M059J (cell line): ENCODE measurements at regions not wholly inside any gene's neighbourhood (a gene's known extent, or its start where the extent isn't known, plus 50 kb on each side); places are given as distances from the start of the nearest gene placed in this dataset.
"Not testable (repeated sequence)": the region's sequence is repeated elsewhere in the genome, so short reads cannot be mapped to it uniquely, and the experiment has no call there.

ENCODE experiments used
- DNase-seq: peaks from one replicate; pipeline ENCODE4 v3.0.0-alpha.2; 2012; ENCODE audit warnings: low read depth

- DNase-seq: no peak
Observed at GRCh38 chr2:65914244-65914786, 481.9 kb upstream of the SPRED2 start.

DNA sequence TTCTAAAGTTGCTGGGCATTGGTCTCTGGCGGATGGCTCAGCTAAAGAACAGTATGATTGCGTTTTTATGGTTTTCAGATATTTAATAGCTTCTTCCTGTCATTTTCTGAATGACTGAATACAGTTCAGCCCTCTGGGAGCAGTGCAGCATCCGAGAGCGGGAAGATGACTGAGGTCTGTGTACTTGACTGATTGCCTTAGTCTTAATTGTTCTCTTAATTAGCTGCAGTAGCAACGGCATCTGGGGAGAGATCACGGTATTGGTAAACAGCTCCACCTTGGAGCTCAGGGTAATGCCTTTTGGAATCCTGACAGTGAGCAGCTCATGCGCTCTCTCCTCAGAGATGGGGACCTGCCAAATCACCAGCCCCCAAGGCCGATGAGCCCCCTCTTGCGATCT is 481.4 kb upstream of the SPRED2 start:
- DNase-seq: no peak

- no peak for DNase-seq
Observed at GRCh38 chr2:65901756-65902155, 469.4 kb upstream of the SPRED2 start.

- no peak for DNase-seq
Observed at GRCh38 chr2:65896446-65896845, 464.0 kb upstream of the SPRED2 start.

- not testable (repeated sequence) for DNase-seq
Observed at GRCh38 chr2:65890131-65890530, 457.7 kb upstream of the SPRED2 start.

- DNase-seq: no peak
Observed at GRCh38 chr2:65885266-65885665, 452.9 kb upstream of the SPRED2 start.

DNA sequence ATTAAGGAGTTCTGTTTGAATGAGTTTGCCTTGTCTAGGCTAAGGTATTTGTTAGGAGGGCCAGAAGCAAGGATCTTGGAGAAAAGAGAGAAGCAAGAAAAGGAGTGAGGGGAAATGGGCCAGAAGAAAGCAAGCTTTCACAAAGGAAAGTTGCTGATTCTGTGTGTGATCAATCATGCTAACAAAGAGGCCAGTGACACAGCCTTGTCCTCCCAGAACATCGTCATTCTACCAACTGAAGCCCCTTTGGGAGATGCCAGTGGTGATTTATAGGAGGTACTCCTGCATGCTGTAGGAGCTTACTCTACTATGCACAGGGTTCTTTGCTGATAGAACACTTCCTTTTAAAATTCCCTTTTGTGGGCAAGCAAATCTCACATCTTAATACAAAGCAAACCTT is 449.2 kb upstream of the SPRED2 start:
- no peak for DNase-seq

- DNase-seq: peak; percentile 1
Observed at GRCh38 chr2:65880436-65880835, 448.0 kb upstream of the SPRED2 start.

GRCh38 chr2:65878011-65878340 is 445.6 kb upstream of the SPRED2 start:
- no peak for DNase-seq

DNA sequence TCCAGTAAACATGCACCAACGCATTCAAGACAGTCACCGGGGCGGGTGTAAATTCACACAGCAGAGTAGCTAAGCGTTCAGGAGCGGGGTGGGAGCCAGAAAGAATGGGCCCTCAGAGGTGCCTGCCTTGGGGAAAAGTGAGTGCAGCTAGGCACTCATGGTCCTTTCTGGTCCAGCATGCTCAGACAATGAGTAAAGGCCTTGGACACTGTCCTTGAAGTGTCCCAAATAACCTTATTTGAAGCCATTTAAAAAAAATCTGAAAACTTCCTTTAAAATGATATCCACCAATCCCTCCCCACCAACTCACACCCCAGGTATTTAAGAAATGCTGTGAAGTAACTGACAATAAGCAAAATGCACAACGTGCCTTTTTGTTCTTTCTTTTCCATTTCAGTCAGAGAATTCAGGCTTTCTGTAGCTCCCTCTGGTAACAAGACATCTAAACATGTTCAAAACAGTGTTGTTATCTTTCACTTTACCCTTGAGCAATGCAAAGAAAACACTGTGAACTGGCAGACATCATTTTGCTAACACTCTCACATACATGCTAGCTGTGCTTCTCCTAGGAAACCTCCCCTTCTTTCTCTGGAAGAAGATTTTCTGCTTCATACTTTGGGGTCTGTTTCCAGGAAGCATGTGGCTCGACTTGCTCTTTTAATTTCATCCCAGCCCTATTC is 445.1 kb upstream of the SPRED2 start:
- no peak for DNase-seq

GRCh38 chr2:65876114-65876513 is 443.7 kb upstream of the SPRED2 start:
- no peak for DNase-seq

DNA sequence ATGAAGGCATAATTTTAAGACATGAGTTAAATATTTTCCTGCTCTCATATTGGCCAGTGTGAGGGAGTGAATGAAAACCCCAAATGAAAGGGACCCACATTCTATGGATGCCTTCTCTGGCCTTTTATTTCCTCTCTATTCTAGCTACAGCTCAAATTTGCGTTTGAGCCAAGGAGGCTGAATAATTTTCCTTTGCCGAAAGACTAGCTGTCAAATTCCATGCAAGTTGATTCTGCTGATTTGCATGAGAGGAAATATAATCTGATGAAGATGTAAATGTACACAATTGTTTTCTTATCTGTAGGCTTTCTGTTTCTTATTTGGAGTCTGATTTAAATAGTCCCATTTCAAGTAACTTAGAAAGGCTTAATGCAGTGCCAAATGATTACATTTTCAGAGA is 438.4 kb upstream of the SPRED2 start:
- DNase-seq: no peak

DNA sequence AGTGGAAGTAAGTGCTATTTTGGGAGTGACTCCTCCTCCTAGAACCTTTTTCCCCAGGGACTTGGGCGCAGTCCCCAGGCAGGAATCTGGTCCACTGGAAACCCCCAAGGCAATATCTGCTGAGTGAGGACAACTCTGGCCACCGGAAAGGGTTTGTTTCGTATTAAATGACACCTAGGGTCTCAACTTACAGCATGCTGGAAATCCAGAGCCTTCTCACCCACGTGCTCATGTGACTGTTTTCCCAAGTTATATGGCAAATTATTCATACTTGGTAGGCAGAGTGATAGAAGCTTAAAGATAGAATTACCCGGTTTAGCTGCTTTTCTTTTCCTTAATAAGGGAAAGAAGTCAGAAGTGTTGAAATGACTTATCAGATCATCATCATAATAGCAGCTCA is 436.9 kb upstream of the SPRED2 start:
- DNase-seq: no peak

GRCh38 chr2:65868177-65868576 is 435.8 kb upstream of the SPRED2 start:
- no peak for DNase-seq

DNA sequence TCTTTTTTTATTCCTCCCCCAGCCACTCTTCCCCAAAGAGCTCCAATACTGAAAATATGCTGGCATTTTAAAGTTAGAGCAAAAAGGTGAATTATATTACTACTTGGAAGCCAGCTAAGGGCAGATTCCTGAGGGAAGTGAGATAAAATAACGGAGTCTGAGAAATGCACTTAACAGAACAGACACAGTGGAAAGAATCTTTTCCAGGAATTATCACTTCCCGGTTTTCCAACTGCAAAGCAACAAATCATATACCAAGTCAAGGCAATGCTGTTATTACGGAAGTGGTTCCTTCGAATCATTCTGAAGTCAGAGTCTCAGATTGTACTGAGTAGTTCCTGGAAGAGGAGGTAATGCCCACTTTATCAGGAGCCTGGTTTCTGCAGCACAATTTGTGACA is 435.0 kb upstream of the SPRED2 start:
- no peak for DNase-seq

DNA sequence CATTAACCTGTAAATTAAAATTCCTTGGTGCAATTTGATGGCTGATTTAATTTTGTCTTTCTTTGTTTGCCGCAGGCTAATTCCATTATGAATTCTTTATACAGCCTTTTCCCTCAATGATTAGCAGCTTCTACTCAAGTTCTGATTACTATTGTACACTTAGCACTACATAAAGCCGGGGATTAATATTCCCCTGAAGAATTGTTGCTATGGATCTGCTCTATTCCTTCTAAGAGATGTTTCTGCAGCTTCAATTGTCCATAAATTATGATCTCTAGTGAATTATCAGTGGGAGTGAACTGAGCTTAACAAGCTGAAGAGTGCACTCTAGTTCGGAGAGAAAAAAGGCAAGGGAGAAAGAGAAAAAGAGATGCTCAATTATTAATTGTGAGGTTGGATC is 433.7 kb upstream of the SPRED2 start:
- no peak for DNase-seq

DNA sequence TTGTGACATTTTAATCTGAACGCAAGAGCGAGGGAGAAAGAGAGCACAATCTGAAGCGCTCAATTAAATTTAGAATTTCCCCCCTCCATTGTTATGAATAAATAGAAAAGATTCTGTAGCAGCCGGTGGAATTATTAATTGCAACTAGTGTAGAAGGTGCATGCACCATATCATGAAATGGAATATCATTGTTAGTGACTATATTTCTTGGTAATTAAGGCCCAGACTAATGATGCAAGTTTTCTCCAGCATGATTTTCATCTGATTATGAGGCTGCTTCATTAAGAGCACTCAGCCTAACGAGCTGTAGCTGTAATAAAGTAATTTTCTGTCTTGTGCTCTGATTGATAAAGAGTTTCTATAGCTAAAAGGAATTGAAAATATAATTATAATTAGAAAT is 432.2 kb upstream of the SPRED2 start:
- no peak for DNase-seq

GRCh38 chr2:65863713-65864112 is 431.3 kb upstream of the SPRED2 start:
- DNase-seq: no peak

- DNase-seq: no peak
Observed at GRCh38 chr2:65856928-65857327, 424.5 kb upstream of the SPRED2 start.

GRCh38 chr2:65856423-65856822 is 424.0 kb upstream of the SPRED2 start:
- DNase-seq: no peak

- DNase-seq: no peak
Observed at GRCh38 chr2:65850695-65851094, 418.3 kb upstream of the SPRED2 start.

GRCh38 chr2:65846989-65847678 is 414.7 kb upstream of the SPRED2 start:
- DNase-seq: no peak

GRCh38 chr2:65845442-65846182 is 413.2 kb upstream of the SPRED2 start:
- DNase-seq: no peak
